A673 (cell line): ENCODE measurements at regions not wholly inside any gene's neighbourhood (a gene's known extent, or its start where the extent isn't known, plus 50 kb on each side); places are given as distances from the start of the nearest gene placed in this dataset.

Experiments used
- BruUV-seq: library from RNA; stranded (reverse); fragments of 400-500 nt; replicated peaks from 2 replicates; lab custom pipeline; 2021; lab: Mats Ljungman, UMichigan
- CTCF ChIA-PET: fragments of 300-600 bp; sonication (Branson Sonifier 250); formaldehyde crosslinking; loops from one replicate; lab custom pipeline; 2022; ENCODE audit warnings: antibody characterized with exemption; lab: Charles Lee
- POLR2A ChIA-PET: fragments of 300-600 bp; sonication (Branson Sonifier 250); formaldehyde crosslinking; loops from one replicate; lab custom pipeline; 2022; ENCODE audit warnings: antibody characterized with exemption; ENCODE audit not compliant: low non-redundant PET; lab: Charles Lee
- DNase-seq: peaks from one replicate; pipeline ENCODE4 v3.0.0-alpha.2; 2015; ENCODE audit warnings: low spot score
- H3K27ac ChIP-seq: fragments of 200-600 bp; sonication (generic); 2 replicates; pipeline ENCODE4 v1.5.1; 2016; ENCODE audit warnings: mixed run types, low read depth, mild to moderate bottlenecking, mixed read lengths, antibody characterized with exemption, low read length; ENCODE audit not compliant: poor library complexity, severe bottlenecking
- H3K27me3 ChIP-seq: fragments of 200-600 bp; sonication (generic); replicated peaks from 2 replicates; pipeline ENCODE4 v1.6.1; 2017; ENCODE audit warnings: mixed run types, low read depth, mild to moderate bottlenecking, mixed read lengths, antibody characterized with exemption, low read length; ENCODE audit not compliant: insufficient read depth, poor library complexity
- H3K36me3 ChIP-seq: fragments of 200-600 bp; sonication (generic); 2 replicates; pipeline ENCODE4 v1.6.1; 2016; ENCODE audit warnings: mixed run types, mild to moderate bottlenecking, mixed read lengths, antibody characterized with exemption, low read length; ENCODE audit not compliant: insufficient read depth, poor library complexity, severe bottlenecking
- H3K4me1 ChIP-seq: fragments of 200-600 bp; sonication (generic); 2 replicates; pipeline ENCODE4 v1.6.1; 2017; ENCODE audit warnings: mixed run types, mild to moderate bottlenecking, mixed read lengths, antibody characterized with exemption, low read length; ENCODE audit not compliant: insufficient read depth, poor library complexity, severe bottlenecking
- H3K4me3 ChIP-seq: fragments of 200-600 bp; sonication (generic); 2 replicates; pipeline ENCODE4 v1.5.1; 2016; ENCODE audit warnings: low read depth, mixed run types, mild to moderate bottlenecking, mixed read lengths, low read length; ENCODE audit not compliant: poor library complexity, severe bottlenecking
- H3K9me3 ChIP-seq: fragments of 200-600 bp; sonication (generic); 2 replicates; pipeline ENCODE4 v1.6.1; 2016; ENCODE audit warnings: mixed run types, low read depth, mild to moderate bottlenecking, mixed read lengths, antibody characterized with exemption, low read length; ENCODE audit not compliant: poor library complexity, severe bottlenecking
- CTCF ChIP-seq: fragments of 300-800, 200-600 bp; sonication (generic); conservative IDR thresholded peaks from 2 replicates; pipeline ENCODE4 v1.5.1; 2017; ENCODE audit warnings: low read depth, mild to moderate bottlenecking, antibody characterized with exemption, low read length, moderate library complexity, mixed read lengths
- EZH2 ChIP-seq: fragments of 200-600 bp; sonication (generic); IDR thresholded peaks from 2 replicates; pipeline ENCODE4 v1.6.1; 2017; ENCODE audit warnings: borderline replicate concordance, low read depth, mild to moderate bottlenecking, mixed read lengths, antibody characterized with exemption, low read length; ENCODE audit not compliant: poor library complexity, severe bottlenecking
- intact Hi-C: fragments of 100-400 bp; cut with micrococcal nuclease; formaldehyde crosslinking; loops from one replicate; pipeline ENCODE4 v1.10.0; 2022; ENCODE audit not compliant: unreplicated experiment

GRCh38 chr9:81460693-81461092 lies 228.7 kb downstream of the TLE1 start:
- no peaks in the 10 kb centered on the region for H3K4me1 ChIP-seq
- intact Hi-C loops: no loop called here
- no TSS peak for BruUV-seq
- ChIA-PET CTCF (no interaction called here), POLR2A (no interaction called here)
- no peaks in the 10 kb centered on the region for H3K27me3 ChIP-seq
- H3K4me3 ChIP-seq: no peak overlapping the region
- no peak for DNase-seq
- no peaks in the 10 kb centered on the region for H3K9me3 ChIP-seq
- TF ChIP-seq CTCF (no peak), EZH2 (no peak)
- H3K27ac ChIP-seq: no peak overlapping the region
- H3K36me3 ChIP-seq: no peaks in the 10 kb centered on the region

- CTCF ChIA-PET: no interaction called here
- no peak overlapping the region for H3K4me3 ChIP-seq
- POLR2A ChIA-PET: no interaction called here
- H3K27ac ChIP-seq: no peak overlapping the region
- H3K9me3 ChIP-seq: no peaks in the 10 kb centered on the region
- no peak for DNase-seq
- intact Hi-C loops: no loop called here
- H3K27me3 ChIP-seq: no peaks in the 10 kb centered on the region
- no peak for TF ChIP-seq CTCF
- no peaks in the 10 kb centered on the region for H3K4me1 ChIP-seq
- BruUV-seq: no TSS peak
- no peaks in the 10 kb centered on the region for H3K36me3 ChIP-seq
These were observed 229.8 kb downstream of the TLE1 start for GRCh38 chr9:81459591-81459990.

- CTCF ChIA-PET: no interaction called here
- no peak overlapping the region for H3K27ac ChIP-seq
These were observed 232.8 kb downstream of the TLE1 start for GRCh38 chr9:81456431-81457006.

More at GRCh38 chr9:81456431-81457006, 232.8 kb downstream of the TLE1 start:
- POLR2A ChIA-PET: no interaction called here
- Histone ChIP-seq H3K36me3 (no peaks in the 10 kb centered on the region), H3K4me3 (no peak overlapping the region), H3K27me3 (no peaks in the 10 kb centered on the region), H3K9me3 (peaks cover 3% of the 10 kb centered on the region), H3K4me1 (no peaks in the 10 kb centered on the region)
- intact Hi-C loops: no loop called here
- no peak for DNase-seq
- no TSS peak for BruUV-seq
- TF ChIP-seq CTCF: no peak
- no peak for TF ChIP-seq EZH2
